PC-3 (cell line): ENCODE measurements at regions not wholly inside any gene's neighbourhood (a gene's known extent, or its start where the extent isn't known, plus 50 kb on each side); places are given as distances from the start of the nearest gene placed in this dataset.

Experiments used
- ATAC-seq: fragments of 200-7000 bp; cut with Tn5 transposase; 2 replicates; pipeline ENCODE4 v1.9.1; 2020; ENCODE audit warnings: mild to moderate bottlenecking, moderate library complexity
- BruUV-seq: library from RNA; stranded (reverse); fragments of 400-500 nt; replicated peaks from 2 replicates; lab custom pipeline; 2021; lab: Mats Ljungman, UMichigan
- CTCF ChIA-PET: fragments of 300-600 bp; sonication (Branson Sonifier 250); formaldehyde crosslinking; loops from one replicate; lab custom pipeline; 2022; ENCODE audit warnings: antibody characterized with exemption; lab: Charles Lee
- POLR2A ChIA-PET: fragments of 300-600 bp; sonication (Branson Sonifier 250); formaldehyde crosslinking; loops from one replicate; lab custom pipeline; 2022; ENCODE audit warnings: antibody characterized with exemption; ENCODE audit not compliant: unreplicated experiment; lab: Charles Lee
- DNase-seq: peaks from one replicate; pipeline ENCODE4 v3.0.0-alpha.2; 2015
- H2AFZ ChIP-seq: fragments of 300-600 bp; sonication (generic); 2 replicates; pipeline ENCODE4 v1.6.0; 2016; ENCODE audit warnings: antibody characterized with exemption, low read length
- H3F3A ChIP-seq: fragments of 300-600 bp; sonication (generic); one replicate; pipeline ENCODE4 v1.6.0; 2017; ENCODE audit warnings: antibody characterized with exemption, low read length, control low read depth, mild to moderate bottlenecking; ENCODE audit not compliant: unreplicated experiment
- H3K27ac ChIP-seq: fragments of 300-600 bp; sonication (generic); 2 replicates; pipeline ENCODE4 v1.5.1; 2016; ENCODE audit warnings: mild to moderate bottlenecking, low read length
- H3K27me3 ChIP-seq: fragments of 300-600 bp; sonication (generic); 2 replicates; pipeline ENCODE4 v1.6.1; 2016; ENCODE audit warnings: low read length, mixed read lengths
- H3K36me3 ChIP-seq: fragments of 300-600 bp; sonication (generic); 2 replicates; pipeline ENCODE4 v1.6.1; 2016; ENCODE audit warnings: low read depth, mixed run types, low read length, mixed read lengths
- H3K4me1 ChIP-seq: fragments of 300-600 bp; sonication (generic); 2 replicates; pipeline ENCODE4 v1.5.1; 2016; ENCODE audit warnings: low read length; ENCODE audit not compliant: insufficient read depth
- H3K4me2 ChIP-seq: fragments of 300-600 bp; sonication (generic); 2 replicates; pipeline ENCODE4 v1.6.0; 2016; ENCODE audit warnings: low read length
- H3K4me3 ChIP-seq: fragments of 300-600 bp; sonication (generic); 2 replicates; pipeline ENCODE4 v1.5.1; 2016; ENCODE audit warnings: mild to moderate bottlenecking, low read length, mixed read lengths
- H3K79me2 ChIP-seq: fragments of 300-600 bp; sonication (generic); 2 replicates; pipeline ENCODE4 v1.6.1; 2017; ENCODE audit warnings: low read length, mixed read lengths
- H3K9ac ChIP-seq: fragments of 300-600 bp; sonication (generic); 2 replicates; pipeline ENCODE4 v1.6.0; 2016; ENCODE audit warnings: mild to moderate bottlenecking, low read length
- H3K9me2 ChIP-seq: fragments of 300-600 bp; sonication (generic); replicated peaks from 2 replicates; pipeline ENCODE4 v1.6.1; 2016; ENCODE audit warnings: mixed run types, low read length, mixed read lengths
- H3K9me3 ChIP-seq: fragments of 300-600 bp; sonication (generic); 2 replicates; pipeline ENCODE4 v1.6.1; 2016; ENCODE audit warnings: low read length, mixed read lengths
- H4K20me1 ChIP-seq: fragments of 300-600 bp; sonication (generic); 2 replicates; pipeline ENCODE4 v1.6.1; 2016; ENCODE audit warnings: low read length, mixed read lengths
- CTCF ChIP-seq: fragments of 300-600 bp; sonication (generic); conservative IDR thresholded peaks from 2 replicates; pipeline ENCODE4 v1.5.1; 2017; ENCODE audit warnings: antibody characterized with exemption, low read depth, mild to moderate bottlenecking, low read length
- EZH2 ChIP-seq: fragments of 300-600 bp; sonication (generic); IDR thresholded peaks from one replicate; pipeline ENCODE4 v1.6.1; 2017; ENCODE audit warnings: antibody characterized with exemption, mild to moderate bottlenecking, low read length; ENCODE audit not compliant: unreplicated experiment
- EZH2phosphoT487 ChIP-seq: fragments of 300-600 bp; sonication (generic); IDR thresholded peaks from 2 replicates; pipeline ENCODE4 v1.6.1; 2018; ENCODE audit warnings: mild to moderate bottlenecking, antibody characterized with exemption, low read length, borderline replicate concordance
- intact Hi-C: fragments of 100-400 bp; cut with micrococcal nuclease; formaldehyde crosslinking; loops from 2 replicates; pipeline ENCODE4 v1.9.0; 2023

- Histone ChIP-seq H3K4me3 (no peak overlapping the region), H3K27ac (no peak overlapping the region), H3K79me2 (no peaks in the 10 kb centered on the region), H3K9me2 (no peaks in the 10 kb centered on the region), H3K27me3 (peaks cover 26% of the 10 kb centered on the region), H4K20me1 (no peaks in the 10 kb centered on the region), H3K36me3 (no peaks in the 10 kb centered on the region), H3F3A (no peaks in the 10 kb centered on the region), H3K9me3 (no peaks in the 10 kb centered on the region), H3K4me2 (no peak overlapping the region), H2AFZ (no peak overlapping the region), H3K4me1 (no peaks in the 10 kb centered on the region), H3K9ac (no peak overlapping the region)
- ATAC-seq = no peak
- ChIA-PET POLR2A (no interaction called here), CTCF (no interaction called here)
- intact Hi-C loops = no loop called here
- TF ChIP-seq EZH2phosphoT487 (no peak), CTCF (no peak), EZH2 (no peak)
- no TSS peak for BruUV-seq
- DNase-seq = no peak
Observed at GRCh38 chr6:168184701-168185100, 105.7 kb upstream of the FRMD1 start.

GRCh38 chr6:168183613-168183970 is 104.6 kb upstream of the FRMD1 start:
- Histone ChIP-seq H3K9ac (no peak overlapping the region), H3K79me2 (no peaks in the 10 kb centered on the region), H3K4me1 (no peaks in the 10 kb centered on the region), H3K9me2 (no peaks in the 10 kb centered on the region), H3K36me3 (no peaks in the 10 kb centered on the region), H2AFZ (no peak overlapping the region), H3K9me3 (no peaks in the 10 kb centered on the region), H3F3A (no peaks in the 10 kb centered on the region), H3K27ac (no peak overlapping the region), H4K20me1 (no peaks in the 10 kb centered on the region), H3K4me3 (no peak overlapping the region), H3K4me2 (no peak overlapping the region), H3K27me3 (peaks cover 27% of the 10 kb centered on the region)
- no TSS peak for BruUV-seq
- DNase-seq (no peak), ATAC-seq (no peak)
- CTCF ChIA-PET = no interaction called here
- POLR2A ChIA-PET = no interaction called here
- intact Hi-C loops = no loop called here
- TF ChIP-seq EZH2 (no peak), EZH2phosphoT487 (no peak), CTCF (no peak)

- H3K79me2 ChIP-seq = no peaks in the 10 kb centered on the region
- no peak overlapping the region for H3K27ac ChIP-seq
- intact Hi-C loops = no loop called here
- H3K9me3 ChIP-seq = no peaks in the 10 kb centered on the region
- TF ChIP-seq EZH2phosphoT487 (no peak), EZH2 (no peak), CTCF (no peak)
- DNase-seq = no peak
- BruUV-seq = no TSS peak
- H3K4me1 ChIP-seq = no peaks in the 10 kb centered on the region
- ChIA-PET POLR2A (no interaction called here), CTCF (no interaction called here)
- no peaks in the 10 kb centered on the region for H3F3A ChIP-seq
- no peak overlapping the region for H2AFZ ChIP-seq
- no peak overlapping the region for H3K4me3 ChIP-seq
- no peak overlapping the region for H3K9ac ChIP-seq
- no peaks in the 10 kb centered on the region for H4K20me1 ChIP-seq
- H3K4me2 ChIP-seq = no peak overlapping the region
- H3K27me3 ChIP-seq = peaks cover 32% of the 10 kb centered on the region
- no peak for ATAC-seq
- no peaks in the 10 kb centered on the region for H3K9me2 ChIP-seq
- H3K36me3 ChIP-seq = no peaks in the 10 kb centered on the region
Observed at GRCh38 chr6:168182908-168183612, 104.0 kb upstream of the FRMD1 start.
